Stimulated activated CD4-positive, alpha-beta T cell treated with anti-CD3 and anti-CD28 coated beads, Interleukin-12 subunit alpha, Interleukin-12 subunit beta, amount 100 ng/mL, for 48 hours (primary cell): ENCODE measurements at regions not wholly inside any gene's neighbourhood (a gene's known extent, or its start where the extent isn't known, plus 50 kb on each side); places are given as distances from the start of the nearest gene placed in this dataset.
"Not testable (repeated sequence)": the region's sequence is repeated elsewhere in the genome, so short reads cannot be mapped to it uniquely, and the experiment has no call there.

Experiments
- DNase-seq, 3 donors: peaks; one replicate each; pipeline ENCODE4 v3.0.0-alpha.2; 2020; ENCODE audit warnings: low read depth in 2 of 3, low spot score in 1 of 3

GRCh38 chr9:13448482-13448881 is 169.0 kb upstream of the MPDZ start:
- no peak for DNase-seq

- no peak for DNase-seq
Measured at GRCh38 chr9:13447843-13448422, 168.4 kb upstream of the MPDZ start.

- no peak for DNase-seq
Measured at GRCh38 chr9:13446938-13447842, 167.7 kb upstream of the MPDZ start.

GRCh38 chr9:13446286-13446937 is 166.9 kb upstream of the MPDZ start:
- DNase-seq = no peak

- DNase-seq = no peak
Measured at GRCh38 chr9:13445103-13445500, 165.6 kb upstream of the MPDZ start.

GRCh38 chr9:13444245-13445102 is 165.0 kb upstream of the MPDZ start:
- no peak for DNase-seq

- DNase-seq = no peak
Measured at GRCh38 chr9:13443346-13444244, 164.1 kb upstream of the MPDZ start.

GRCh38 chr9:13439685-13440476 is 160.4 kb upstream of the MPDZ start:
- no peak for DNase-seq

GRCh38 chr9:13437866-13438265 is 158.4 kb upstream of the MPDZ start:
- no peak for DNase-seq

- no peak for DNase-seq
Measured at GRCh38 chr9:13436591-13436990, 157.1 kb upstream of the MPDZ start.

- DNase-seq = not testable (repeated sequence)
Measured at GRCh38 chr9:13433453-13433852, 154.0 kb upstream of the MPDZ start.

- no peak for DNase-seq
Measured at GRCh38 chr9:13432904-13433303, 153.4 kb upstream of the MPDZ start.

GRCh38 chr9:13431692-13432091 is 152.2 kb upstream of the MPDZ start:
- DNase-seq = no peak

- DNase-seq = no peak
Measured at GRCh38 chr9:13431222-13431536, 151.7 kb upstream of the MPDZ start.

- DNase-seq = no peak
Measured at GRCh38 chr9:13430368-13431221, 151.1 kb upstream of the MPDZ start.

GRCh38 chr9:13429301-13430190 is 150.1 kb upstream of the MPDZ start:
- no peak for DNase-seq

- no peak for DNase-seq
Measured at GRCh38 chr9:13428766-13429165, 149.3 kb upstream of the MPDZ start.

- peak in 1 of 3 donors; percentile 0 for DNase-seq
Measured at GRCh38 chr9:13427587-13427986, 148.1 kb upstream of the MPDZ start.
